ENCODE measurements at regions not wholly inside any gene's neighbourhood (a gene's known extent, or its start where the extent isn't known, plus 50 kb on each side); places are given as distances from the start of the nearest gene placed in this dataset.

DNA sequence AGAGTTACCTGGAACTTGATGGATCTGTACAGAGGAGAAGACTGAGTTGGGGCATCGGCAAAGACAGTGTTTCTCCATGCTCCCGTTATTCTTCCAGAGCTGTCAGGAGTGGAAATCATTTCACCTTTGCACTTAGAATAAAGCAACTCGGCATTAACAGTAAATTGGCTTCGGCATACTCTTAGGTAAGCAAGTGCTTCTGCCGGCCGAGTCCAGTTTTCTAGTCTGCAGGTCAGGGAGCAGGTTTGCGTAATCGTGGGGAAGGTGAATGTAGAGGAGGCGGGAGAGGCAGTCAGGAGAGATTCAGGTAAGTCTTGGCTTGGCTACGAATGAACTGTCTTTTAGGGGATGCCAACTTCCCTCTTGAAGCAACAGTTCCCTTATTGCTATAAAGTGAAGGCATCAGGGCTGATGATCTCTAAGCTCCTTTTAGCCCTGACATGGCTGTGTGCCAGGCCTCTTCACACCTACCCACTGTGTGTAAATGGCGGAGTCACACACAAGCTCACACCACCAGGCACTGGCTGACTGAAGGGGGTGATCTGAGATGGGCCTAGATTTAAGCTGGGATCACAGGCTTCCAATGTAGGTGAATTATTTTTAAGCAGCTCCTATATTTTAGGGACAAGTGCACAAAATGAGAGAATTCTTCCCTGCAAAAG, 127.1 kb downstream of the GATA3 start:
- TF ChIP-seq GATA2 (IDR thresholded peaks at IDR 0.05; ENCODE audit: low read depth, low read length) (no peak), GATA3 (IDR thresholded peaks at IDR 0.05; ENCODE audit: low read depth, low read length) (no peak)

Data from SH-SY5Y (cell line).